ENCODE measurements at regions not wholly inside any gene's neighbourhood (a gene's known extent, or its start where the extent isn't known, plus 50 kb on each side); places are given as distances from the start of the nearest gene placed in this dataset.

DNA sequence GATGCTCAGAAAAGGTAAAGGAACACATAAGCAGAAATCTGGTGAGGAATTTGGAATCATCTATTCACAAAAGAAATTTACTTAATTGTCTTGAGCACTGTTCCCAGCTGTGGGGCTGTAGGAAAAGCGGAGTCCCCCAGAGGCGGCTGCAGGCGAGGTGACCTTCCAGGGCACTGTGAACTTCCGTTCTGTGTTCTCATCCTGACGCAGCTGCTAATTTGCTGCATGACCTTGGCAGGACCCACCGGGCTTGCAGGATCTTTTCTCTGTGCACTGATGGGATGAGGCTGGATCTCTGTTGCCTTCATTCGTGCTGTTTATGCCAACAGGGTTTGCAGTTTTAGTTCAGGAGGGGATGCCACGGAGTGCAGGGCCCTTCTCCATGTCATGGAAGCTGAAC is 301.9 kb upstream of the MYT1L start:
- TF ChIP-seq POLR2A (IDR thresholded peaks at IDR 0.05) (no peak), POLR2AphosphoS5 (IDR thresholded peaks at IDR 0.05) (no peak)
- TF ChIP-seq, protein P1, sequence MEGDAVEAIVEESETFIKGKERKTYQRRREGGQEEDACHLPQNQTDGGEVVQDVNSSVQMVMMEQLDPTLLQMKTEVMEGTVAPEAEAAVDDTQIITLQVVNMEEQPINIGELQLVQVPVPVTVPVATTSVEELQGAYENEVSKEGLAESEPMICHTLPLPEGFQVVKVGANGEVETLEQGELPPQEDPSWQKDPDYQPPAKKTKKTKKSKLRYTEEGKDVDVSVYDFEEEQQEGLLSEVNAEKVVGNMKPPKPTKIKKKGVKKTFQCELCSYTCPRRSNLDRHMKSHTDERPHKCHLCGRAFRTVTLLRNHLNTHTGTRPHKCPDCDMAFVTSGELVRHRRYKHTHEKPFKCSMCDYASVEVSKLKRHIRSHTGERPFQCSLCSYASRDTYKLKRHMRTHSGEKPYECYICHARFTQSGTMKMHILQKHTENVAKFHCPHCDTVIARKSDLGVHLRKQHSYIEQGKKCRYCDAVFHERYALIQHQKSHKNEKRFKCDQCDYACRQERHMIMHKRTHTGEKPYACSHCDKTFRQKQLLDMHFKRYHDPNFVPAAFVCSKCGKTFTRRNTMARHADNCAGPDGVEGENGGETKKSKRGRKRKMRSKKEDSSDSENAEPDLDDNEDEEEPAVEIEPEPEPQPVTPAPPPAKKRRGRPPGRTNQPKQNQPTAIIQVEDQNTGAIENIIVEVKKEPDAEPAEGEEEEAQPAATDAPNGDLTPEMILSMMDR (IDR thresholded peaks at IDR 0.05 in 8 of 11, conservative IDR thresholded peaks at IDR 0.05 in 3 of 11): no peak

All from spleen (tissue), 7 donors.